Bone marrow (tissue), 2 donors: ENCODE measurements at regions not wholly inside any gene's neighbourhood (a gene's known extent, or its start where the extent isn't known, plus 50 kb on each side); places are given as distances from the start of the nearest gene placed in this dataset.
"Not testable (repeated sequence)": the region's sequence is repeated elsewhere in the genome, so short reads cannot be mapped to it uniquely, and the experiment has no call there.

Experiments used
- DNase-seq, 2 donors: peaks; one replicate each; lab custom pipeline; 2025; lab: John Stamatoyannopoulos, UW

DNA sequence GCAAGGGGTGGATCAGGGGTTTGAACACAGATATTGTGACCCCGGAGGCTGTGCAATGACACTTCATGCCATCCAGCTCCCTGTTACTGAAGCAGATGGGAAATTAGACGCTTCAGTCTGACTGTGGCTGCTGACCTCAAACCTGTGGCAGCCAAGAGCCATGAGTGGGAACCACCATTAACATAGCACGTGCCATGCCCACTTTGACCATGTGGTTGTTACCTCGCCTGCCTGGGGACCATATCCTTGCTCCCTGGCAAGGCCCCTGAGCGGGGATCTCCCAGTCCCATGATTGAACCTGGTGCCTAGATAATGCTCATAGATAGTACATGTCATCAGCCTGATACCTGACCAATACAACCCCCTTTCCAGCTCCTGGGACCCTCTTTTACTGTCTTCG is 68.9 kb downstream of the CYP26B1 start:
- DNase-seq = no peak

GRCh38 chr2:72077702-72078169 is 69.9 kb downstream of the CYP26B1 start:
- DNase-seq = no peak

- not testable (repeated sequence) for DNase-seq
Observed at GRCh38 chr2:72073373-72073772, 74.3 kb downstream of the CYP26B1 start.

- not testable (repeated sequence) for DNase-seq
Observed at GRCh38 chr2:72064197-72064596, 83.5 kb downstream of the CYP26B1 start.

GRCh38 chr2:72062336-72062735 is 85.3 kb downstream of the CYP26B1 start:
- DNase-seq = no peak

- no peak for DNase-seq
Observed at GRCh38 chr2:72057308-72057707, 90.4 kb downstream of the CYP26B1 start.

- DNase-seq = no peak
Observed at GRCh38 chr2:72051971-72052505, 95.6 kb downstream of the CYP26B1 start.

GRCh38 chr2:72051204-72051603 is 96.5 kb downstream of the CYP26B1 start:
- DNase-seq = no peak

- no peak for DNase-seq
Observed at GRCh38 chr2:72050734-72051133, 96.9 kb downstream of the CYP26B1 start.

- no peak for DNase-seq
Observed at GRCh38 chr2:72048881-72049477, 98.7 kb downstream of the CYP26B1 start.

DNA sequence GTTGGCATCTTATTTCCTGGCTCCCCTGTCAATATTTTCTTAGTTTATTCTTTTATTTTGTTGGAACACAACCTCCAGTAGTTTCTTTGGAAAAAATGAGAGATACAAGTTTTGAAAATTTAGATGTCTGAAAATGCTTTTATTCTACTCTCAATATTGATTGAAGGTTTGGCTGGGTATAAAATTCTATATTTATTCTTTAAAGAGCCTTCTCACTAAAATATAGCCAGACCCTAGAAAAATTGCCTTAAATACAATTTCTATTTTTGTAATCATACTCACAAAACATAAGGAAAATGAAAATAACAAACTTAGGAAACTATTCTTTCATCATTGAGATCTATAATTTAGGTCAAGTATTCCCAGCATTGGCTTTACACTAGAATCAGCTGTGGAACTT is 103.7 kb downstream of the CYP26B1 start:
- no peak for DNase-seq

DNA sequence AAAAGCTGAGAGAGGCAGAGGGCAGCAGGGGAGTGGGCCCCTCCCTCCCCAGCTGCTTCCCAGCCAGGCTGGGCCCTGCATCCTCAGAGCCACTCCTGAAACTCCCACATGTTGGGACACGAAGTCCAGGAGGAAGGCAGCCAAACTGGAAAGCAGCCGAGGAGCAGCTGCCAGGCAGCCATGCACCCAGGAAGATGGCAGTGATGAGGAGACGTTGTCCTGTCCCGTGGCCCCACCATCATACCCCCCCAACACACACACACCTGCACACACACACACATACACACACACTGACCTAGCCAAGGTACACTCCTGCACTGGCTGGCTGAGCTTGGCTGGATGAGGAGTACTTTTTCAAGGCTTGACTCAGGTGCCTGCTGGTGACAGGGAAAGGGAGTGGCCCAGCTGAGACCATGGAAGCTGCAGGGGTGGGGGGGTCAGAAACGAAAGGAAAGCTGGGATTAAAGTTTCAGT is 106.0 kb downstream of the CYP26B1 start:
- DNase-seq = no peak

DNA sequence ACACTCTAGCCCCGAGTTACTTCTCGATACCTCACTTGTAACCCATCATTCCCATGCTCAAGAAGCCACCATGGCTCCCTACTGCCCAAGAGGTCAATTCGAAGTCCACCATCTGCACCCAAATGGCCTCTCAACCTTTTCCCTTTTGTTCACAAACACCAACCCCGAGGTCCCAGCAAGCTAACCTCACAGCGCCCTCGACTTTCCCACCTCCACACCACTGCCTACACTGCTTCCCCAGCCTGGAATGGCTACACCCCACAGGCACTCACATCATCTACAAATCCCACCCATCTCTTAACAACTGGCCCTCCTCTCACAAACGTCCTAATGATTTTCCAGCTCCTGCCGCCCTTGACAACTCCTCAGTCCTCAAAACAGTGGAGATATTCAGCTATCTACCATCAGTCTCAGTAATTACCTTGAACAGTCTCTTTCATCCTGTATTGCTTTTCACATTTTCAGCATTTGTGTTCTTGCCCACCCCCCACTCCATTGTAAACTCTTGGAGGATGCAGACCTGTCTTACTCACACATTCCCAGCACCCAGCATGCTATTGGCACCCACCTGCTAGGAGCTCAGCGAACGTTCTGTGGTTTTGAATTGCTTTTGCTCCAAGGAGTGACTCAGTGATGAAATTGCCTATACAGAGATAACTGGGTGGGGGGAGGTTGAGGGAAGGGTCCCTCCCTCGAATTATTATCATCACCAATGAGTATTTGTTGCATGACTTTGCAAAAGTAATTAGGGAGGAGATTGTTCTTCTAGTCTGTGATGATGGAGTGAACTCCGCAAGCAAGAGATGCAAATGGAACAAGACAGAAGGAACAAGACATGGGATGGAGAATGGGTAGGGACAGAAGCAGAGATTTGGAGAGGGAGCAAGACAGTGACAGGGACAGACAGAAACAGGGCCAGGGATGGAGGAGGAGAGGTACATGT is 106.8 kb downstream of the CYP26B1 start:
- DNase-seq = no peak

DNA sequence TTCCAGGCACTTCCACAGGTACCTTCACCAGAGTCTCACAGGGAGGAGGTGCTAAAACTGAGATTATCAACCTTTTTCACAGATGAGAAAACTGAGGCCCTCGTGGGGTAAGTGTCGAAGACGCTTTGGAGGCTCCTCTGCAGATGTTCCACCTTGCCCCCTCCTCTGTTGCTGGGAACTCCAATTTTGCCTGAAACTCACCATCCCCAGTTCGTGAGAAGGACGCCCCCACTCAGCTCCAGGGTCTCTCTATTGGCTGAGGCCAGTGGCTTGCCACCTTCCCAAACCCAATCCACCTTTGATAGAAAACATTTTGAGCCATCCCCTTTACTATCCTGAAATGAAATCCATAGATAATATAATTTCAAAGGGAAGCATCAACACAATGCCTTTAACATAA is 109.1 kb downstream of the CYP26B1 start:
- DNase-seq = no peak

- no peak for DNase-seq
Observed at GRCh38 chr2:72037261-72037666, 110.4 kb downstream of the CYP26B1 start.

- DNase-seq = no peak
Observed at GRCh38 chr2:72036595-72036994, 111.1 kb downstream of the CYP26B1 start.

GRCh38 chr2:72036173-72036545 is 111.5 kb downstream of the CYP26B1 start:
- no peak for DNase-seq

GRCh38 chr2:72035518-72036172 is 112.0 kb downstream of the CYP26B1 start:
- no peak for DNase-seq

- DNase-seq = no peak
Observed at GRCh38 chr2:72034353-72035095, 113.1 kb downstream of the CYP26B1 start.

GRCh38 chr2:72033636-72034035 is 114.0 kb downstream of the CYP26B1 start:
- DNase-seq = no peak

GRCh38 chr2:72032481-72033041 is 115.1 kb downstream of the CYP26B1 start:
- DNase-seq = no peak
